HPDE6-E6E7 (cell line): ENCODE measurements at regions not wholly inside any gene's neighbourhood (a gene's known extent, or its start where the extent isn't known, plus 50 kb on each side); places are given as distances from the start of the nearest gene placed in this dataset.
"Not testable (repeated sequence)": the region's sequence is repeated elsewhere in the genome, so short reads cannot be mapped to it uniquely, and the experiment has no call there.

Experiments used
- DNase-seq: peaks from one replicate; pipeline ENCODE4 v3.0.0; 2011; ENCODE audit warnings: missing footprints; ENCODE audit errors: extremely low spot score

- no peak for DNase-seq
Observed at GRCh38 chrX:86887341-86887740, 630.3 kb upstream of the KLHL4 start.

- no peak for DNase-seq
Observed at GRCh38 chrX:86910027-86910426, 607.6 kb upstream of the KLHL4 start.

GRCh38 chrX:86910602-86911311, 606.8 kb upstream of the KLHL4 start:
- no peak for DNase-seq

GRCh38 chrX:86914569-86914968, 603.0 kb upstream of the KLHL4 start:
- no peak for DNase-seq

- no peak for DNase-seq
Observed at GRCh38 chrX:86917959-86918358, 599.6 kb upstream of the KLHL4 start.

- DNase-seq: no peak
Observed at GRCh38 chrX:86930419-86930818, 587.2 kb upstream of the KLHL4 start.

- no peak for DNase-seq
Observed at GRCh38 chrX:86935988-86936387, 581.6 kb upstream of the KLHL4 start.

- peak; percentile 9 for DNase-seq
Observed at GRCh38 chrX:86946569-86946968, 571.0 kb upstream of the KLHL4 start.

GRCh38 chrX:86964321-86964720, 553.3 kb upstream of the KLHL4 start:
- DNase-seq: no peak

- DNase-seq: no peak
Observed at GRCh38 chrX:86981326-86981879, 536.2 kb upstream of the KLHL4 start.

GRCh38 chrX:86987351-86987750, 530.3 kb upstream of the KLHL4 start:
- DNase-seq: not testable (repeated sequence)

GRCh38 chrX:87003031-87003430, 514.6 kb upstream of the KLHL4 start:
- DNase-seq: no peak

GRCh38 chrX:87005183-87005582, 512.4 kb upstream of the KLHL4 start:
- no peak for DNase-seq

GRCh38 chrX:87005885-87006284, 511.7 kb upstream of the KLHL4 start:
- DNase-seq: no peak

GRCh38 chrX:87006561-87006960, 511.0 kb upstream of the KLHL4 start:
- DNase-seq: no peak

GRCh38 chrX:87017210-87017609, 500.4 kb upstream of the KLHL4 start:
- no peak for DNase-seq

- not testable (repeated sequence) for DNase-seq
Observed at GRCh38 chrX:87033115-87033514, 484.5 kb upstream of the KLHL4 start.

- DNase-seq: no peak
Observed at GRCh38 chrX:87045352-87045751, 472.2 kb upstream of the KLHL4 start.

- no peak for DNase-seq
Observed at GRCh38 chrX:87049567-87049966, 468.0 kb upstream of the KLHL4 start.

- DNase-seq: no peak
Observed at GRCh38 chrX:87063642-87064041, 454.0 kb upstream of the KLHL4 start.

- no peak for DNase-seq
Observed at GRCh38 chrX:87064502-87064901, 453.1 kb upstream of the KLHL4 start.

GRCh38 chrX:87067795-87068369, 449.7 kb upstream of the KLHL4 start:
- DNase-seq: no peak

GRCh38 chrX:87078231-87078630, 439.4 kb upstream of the KLHL4 start:
- DNase-seq: no peak
